A673 (cell line): ENCODE measurements at regions not wholly inside any gene's neighbourhood (a gene's known extent, or its start where the extent isn't known, plus 50 kb on each side); places are given as distances from the start of the nearest gene placed in this dataset.

Source experiments
- BruUV-seq: library from RNA; stranded (reverse); fragments of 400-500 nt; replicated peaks from 2 replicates; lab custom pipeline; 2021; lab: Mats Ljungman, UMichigan
- CTCF ChIA-PET: fragments of 300-600 bp; sonication (Branson Sonifier 250); formaldehyde crosslinking; loops from one replicate; lab custom pipeline; 2022; ENCODE audit warnings: antibody characterized with exemption; lab: Charles Lee
- POLR2A ChIA-PET: fragments of 300-600 bp; sonication (Branson Sonifier 250); formaldehyde crosslinking; loops from one replicate; lab custom pipeline; 2022; ENCODE audit warnings: antibody characterized with exemption; ENCODE audit not compliant: low non-redundant PET; lab: Charles Lee
- DNase-seq: peaks from one replicate; pipeline ENCODE4 v3.0.0-alpha.2; 2015; ENCODE audit warnings: low spot score
- H3K27ac ChIP-seq: fragments of 200-600 bp; sonication (generic); 2 replicates; pipeline ENCODE4 v1.5.1; 2016; ENCODE audit warnings: mixed run types, low read depth, mild to moderate bottlenecking, mixed read lengths, antibody characterized with exemption, low read length; ENCODE audit not compliant: poor library complexity, severe bottlenecking
- H3K27me3 ChIP-seq: fragments of 200-600 bp; sonication (generic); replicated peaks from 2 replicates; pipeline ENCODE4 v1.6.1; 2017; ENCODE audit warnings: mixed run types, low read depth, mild to moderate bottlenecking, mixed read lengths, antibody characterized with exemption, low read length; ENCODE audit not compliant: insufficient read depth, poor library complexity
- H3K36me3 ChIP-seq: fragments of 200-600 bp; sonication (generic); 2 replicates; pipeline ENCODE4 v1.6.1; 2016; ENCODE audit warnings: mixed run types, mild to moderate bottlenecking, mixed read lengths, antibody characterized with exemption, low read length; ENCODE audit not compliant: insufficient read depth, poor library complexity, severe bottlenecking
- H3K4me1 ChIP-seq: fragments of 200-600 bp; sonication (generic); 2 replicates; pipeline ENCODE4 v1.6.1; 2017; ENCODE audit warnings: mixed run types, mild to moderate bottlenecking, mixed read lengths, antibody characterized with exemption, low read length; ENCODE audit not compliant: insufficient read depth, poor library complexity, severe bottlenecking
- H3K4me3 ChIP-seq: fragments of 200-600 bp; sonication (generic); 2 replicates; pipeline ENCODE4 v1.5.1; 2016; ENCODE audit warnings: low read depth, mixed run types, mild to moderate bottlenecking, mixed read lengths, low read length; ENCODE audit not compliant: poor library complexity, severe bottlenecking
- H3K9me3 ChIP-seq: fragments of 200-600 bp; sonication (generic); 2 replicates; pipeline ENCODE4 v1.6.1; 2016; ENCODE audit warnings: mixed run types, low read depth, mild to moderate bottlenecking, mixed read lengths, antibody characterized with exemption, low read length; ENCODE audit not compliant: poor library complexity, severe bottlenecking
- EZH2 ChIP-seq: fragments of 200-600 bp; sonication (generic); IDR thresholded peaks from 2 replicates; pipeline ENCODE4 v1.6.1; 2017; ENCODE audit warnings: borderline replicate concordance, low read depth, mild to moderate bottlenecking, mixed read lengths, antibody characterized with exemption, low read length; ENCODE audit not compliant: poor library complexity, severe bottlenecking
- intact Hi-C: fragments of 100-400 bp; cut with micrococcal nuclease; formaldehyde crosslinking; loops from one replicate; pipeline ENCODE4 v1.10.0; 2022; ENCODE audit not compliant: unreplicated experiment
- TF ChIP-seq, protein P1 (sequence below): fragments of 300-800, 200-600 bp; sonication (generic); conservative IDR thresholded peaks from 2 replicates; pipeline ENCODE4 v1.5.1; 2017; ENCODE audit warnings: low read depth, mild to moderate bottlenecking, antibody characterized with exemption, low read length, moderate library complexity, mixed read lengths

DNA sequence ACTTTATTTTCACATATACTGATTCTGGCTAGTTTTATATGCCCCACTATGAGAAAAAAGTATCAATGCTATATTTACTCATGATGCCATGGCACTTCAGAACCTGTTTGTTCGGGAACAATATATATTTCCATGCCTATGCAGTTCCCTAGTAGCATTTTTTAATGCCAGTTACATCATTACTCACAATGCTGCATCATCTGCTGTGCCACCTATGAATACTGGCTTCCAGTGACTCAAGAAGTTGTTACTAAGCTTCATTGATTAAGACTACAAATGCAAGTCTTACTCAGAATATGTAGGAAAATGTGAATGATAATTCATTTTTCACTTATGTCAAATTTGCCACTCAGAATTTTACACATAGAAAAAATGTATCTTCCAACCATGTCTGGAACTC is 97.9 kb downstream of the MAFB start:
- Histone ChIP-seq H3K27me3 (no peaks in the 10 kb centered on the region), H3K36me3 (no peaks in the 10 kb centered on the region), H3K9me3 (no peaks in the 10 kb centered on the region), H3K4me3 (no peak overlapping the region), H3K27ac (no peak overlapping the region), H3K4me1 (no peaks in the 10 kb centered on the region)
- no peak for DNase-seq
- TF ChIP-seq, protein P1, sequence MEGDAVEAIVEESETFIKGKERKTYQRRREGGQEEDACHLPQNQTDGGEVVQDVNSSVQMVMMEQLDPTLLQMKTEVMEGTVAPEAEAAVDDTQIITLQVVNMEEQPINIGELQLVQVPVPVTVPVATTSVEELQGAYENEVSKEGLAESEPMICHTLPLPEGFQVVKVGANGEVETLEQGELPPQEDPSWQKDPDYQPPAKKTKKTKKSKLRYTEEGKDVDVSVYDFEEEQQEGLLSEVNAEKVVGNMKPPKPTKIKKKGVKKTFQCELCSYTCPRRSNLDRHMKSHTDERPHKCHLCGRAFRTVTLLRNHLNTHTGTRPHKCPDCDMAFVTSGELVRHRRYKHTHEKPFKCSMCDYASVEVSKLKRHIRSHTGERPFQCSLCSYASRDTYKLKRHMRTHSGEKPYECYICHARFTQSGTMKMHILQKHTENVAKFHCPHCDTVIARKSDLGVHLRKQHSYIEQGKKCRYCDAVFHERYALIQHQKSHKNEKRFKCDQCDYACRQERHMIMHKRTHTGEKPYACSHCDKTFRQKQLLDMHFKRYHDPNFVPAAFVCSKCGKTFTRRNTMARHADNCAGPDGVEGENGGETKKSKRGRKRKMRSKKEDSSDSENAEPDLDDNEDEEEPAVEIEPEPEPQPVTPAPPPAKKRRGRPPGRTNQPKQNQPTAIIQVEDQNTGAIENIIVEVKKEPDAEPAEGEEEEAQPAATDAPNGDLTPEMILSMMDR, result no peak
- TF ChIP-seq EZH2, result no peak
- POLR2A ChIA-PET, result no interaction called here
- intact Hi-C loops, result no loop called here
- no TSS peak for BruUV-seq
- CTCF ChIA-PET, result no interaction called here

DNA sequence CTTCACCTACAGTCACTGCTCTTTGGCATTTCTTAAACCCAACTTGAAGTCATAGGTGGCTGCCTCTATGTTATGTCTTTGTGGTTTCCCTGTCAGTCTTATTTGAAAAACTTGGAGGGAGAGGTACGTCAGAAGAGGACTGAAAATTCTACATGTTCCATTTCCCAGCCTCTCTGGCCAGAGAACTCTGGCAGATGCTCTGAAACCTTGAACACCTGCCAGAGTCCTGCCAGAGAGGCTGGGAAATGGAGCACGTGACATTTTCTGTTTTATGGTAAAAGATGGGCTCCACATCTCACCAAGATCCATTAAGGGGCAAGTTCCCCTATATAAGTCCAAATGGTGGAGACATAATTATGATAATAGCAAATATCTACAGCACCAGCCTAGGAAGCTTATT is 99.5 kb downstream of the MAFB start:
- no peak for DNase-seq
- Histone ChIP-seq H3K27ac (no peak overlapping the region), H3K27me3 (no peaks in the 10 kb centered on the region), H3K9me3 (no peaks in the 10 kb centered on the region), H3K4me1 (no peaks in the 10 kb centered on the region), H3K36me3 (no peaks in the 10 kb centered on the region), H3K4me3 (no peak overlapping the region)
- ChIA-PET CTCF (no interaction called here), POLR2A (no interaction called here)
- no TSS peak for BruUV-seq
- intact Hi-C loops, result no loop called here
- TF ChIP-seq, protein P1, result no peak
- no peak for TF ChIP-seq EZH2

DNA sequence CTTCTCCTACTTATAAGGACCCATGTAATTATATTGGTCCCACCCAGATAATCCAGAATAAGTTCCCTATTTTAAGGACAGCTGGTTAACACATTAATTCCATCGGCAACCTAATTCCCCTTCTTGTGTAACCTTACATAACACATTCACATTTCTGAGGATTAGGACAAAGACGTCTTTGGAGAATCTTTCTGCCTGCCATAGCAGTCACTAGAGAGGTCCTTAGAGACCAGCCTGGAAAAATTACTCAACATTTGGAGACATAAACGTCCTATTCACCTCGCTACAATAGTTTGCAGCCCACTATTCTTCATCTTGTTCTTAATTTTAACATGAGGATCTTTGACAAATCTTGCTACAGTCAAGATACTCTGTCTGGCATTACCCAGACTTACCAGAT is 100.1 kb downstream of the MAFB start:
- ChIA-PET CTCF (no interaction called here), POLR2A (no interaction called here)
- DNase-seq, result no peak
- TF ChIP-seq EZH2, result no peak
- H3K27me3 ChIP-seq, result no peaks in the 10 kb centered on the region
- no TSS peak for BruUV-seq
- H3K9me3 ChIP-seq, result no peaks in the 10 kb centered on the region
- intact Hi-C loops, result no loop called here
- H3K36me3 ChIP-seq, result no peaks in the 10 kb centered on the region
- no peak overlapping the region for H3K27ac ChIP-seq
- H3K4me1 ChIP-seq, result no peaks in the 10 kb centered on the region
- no peak overlapping the region for H3K4me3 ChIP-seq

DNA sequence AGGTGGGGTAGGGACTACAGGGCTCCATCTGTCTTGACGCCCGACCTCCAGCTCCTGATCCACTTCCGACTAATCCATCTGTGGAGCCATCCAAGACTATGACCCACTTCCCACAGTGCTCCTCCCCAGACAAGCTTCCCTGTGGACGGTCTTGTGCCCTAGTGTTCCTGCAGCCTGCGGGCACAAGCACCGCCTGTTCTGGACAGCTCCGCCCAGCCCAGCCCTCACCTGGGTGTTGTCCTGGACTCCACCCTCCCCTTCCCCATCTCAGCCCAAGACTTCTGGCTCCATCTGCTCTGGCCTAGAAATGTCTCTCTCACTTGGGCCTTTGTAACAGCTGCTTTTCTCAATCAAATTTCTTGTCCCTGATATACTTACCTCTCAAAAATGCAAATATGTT is 102.0 kb downstream of the MAFB start:
- intact Hi-C loops, result no loop called here
- no peaks in the 10 kb centered on the region for H3K9me3 ChIP-seq
- no peaks in the 10 kb centered on the region for H3K4me1 ChIP-seq
- ChIA-PET POLR2A (interaction anchor here (0.5 kb wide), 1 partner anchor 643 kb away, joined by 3 read pairs; no protein-coding TSS in a partner anchor), CTCF (no interaction called here)
- no peak overlapping the region for H3K4me3 ChIP-seq
- H3K27ac ChIP-seq, result no peak overlapping the region
- BruUV-seq, result no TSS peak
- DNase-seq, result no peak
- TF ChIP-seq, protein P1, result no peak
- TF ChIP-seq EZH2, result no peak
- no peaks in the 10 kb centered on the region for H3K36me3 ChIP-seq
- H3K27me3 ChIP-seq, result no peaks in the 10 kb centered on the region
